Esophagus mucosa (tissue), 1 donor: ENCODE measurements at regions not wholly inside any gene's neighbourhood (a gene's known extent, or its start where the extent isn't known, plus 50 kb on each side); places are given as distances from the start of the nearest gene placed in this dataset.

Source experiments
- ATAC-seq: fragments of 200-7000 bp; cut with Tn5 transposase; one replicate; pipeline ENCODE4 v1.9.1; 2020
- donor health status: DM: yes; HTN: yes; CAD: no.

DNA sequence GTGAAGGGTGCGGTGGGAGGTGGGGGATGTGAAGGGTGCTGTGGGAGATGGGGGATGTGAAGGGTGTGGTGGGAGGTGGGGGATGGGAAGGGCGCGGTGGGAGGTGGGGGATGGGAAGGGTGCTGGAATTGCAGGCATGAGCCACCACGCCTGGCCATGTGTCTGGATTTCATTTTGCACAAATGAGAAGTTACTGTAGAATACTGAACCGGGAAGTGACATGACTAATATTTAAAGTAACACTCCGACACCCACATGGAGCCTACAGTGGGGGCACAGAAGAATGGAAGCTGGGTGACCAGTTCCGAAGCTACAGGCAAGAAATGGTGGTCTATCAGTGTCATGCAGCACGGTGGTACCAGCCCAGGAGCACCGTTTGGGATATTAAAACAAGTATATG lies 69.9 kb upstream of the SPTLC1 start:
- ATAC-seq = no peak

DNA sequence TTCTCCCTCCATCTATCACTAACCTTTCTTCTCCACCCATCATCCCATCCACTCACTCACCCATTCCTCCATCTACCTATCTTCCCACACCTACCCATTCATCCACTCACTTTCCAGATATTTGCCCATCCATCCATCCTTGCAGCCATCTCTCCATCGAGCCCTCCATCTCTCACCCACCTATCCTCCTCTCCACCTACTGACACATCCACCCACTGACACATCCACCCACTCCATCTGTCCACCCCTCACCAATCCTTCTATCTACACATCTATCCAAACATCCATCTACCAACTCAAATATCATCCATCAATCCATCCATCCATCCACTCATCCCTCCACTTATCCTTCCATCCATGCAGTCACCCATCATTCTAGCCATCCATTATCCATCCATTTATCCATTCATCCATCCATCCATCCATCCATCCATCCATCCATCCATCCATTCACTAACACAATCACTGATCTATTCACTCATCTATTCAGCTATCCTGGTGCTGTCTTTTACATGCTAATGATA lies 68.9 kb upstream of the SPTLC1 start:
- ATAC-seq = no peak

DNA sequence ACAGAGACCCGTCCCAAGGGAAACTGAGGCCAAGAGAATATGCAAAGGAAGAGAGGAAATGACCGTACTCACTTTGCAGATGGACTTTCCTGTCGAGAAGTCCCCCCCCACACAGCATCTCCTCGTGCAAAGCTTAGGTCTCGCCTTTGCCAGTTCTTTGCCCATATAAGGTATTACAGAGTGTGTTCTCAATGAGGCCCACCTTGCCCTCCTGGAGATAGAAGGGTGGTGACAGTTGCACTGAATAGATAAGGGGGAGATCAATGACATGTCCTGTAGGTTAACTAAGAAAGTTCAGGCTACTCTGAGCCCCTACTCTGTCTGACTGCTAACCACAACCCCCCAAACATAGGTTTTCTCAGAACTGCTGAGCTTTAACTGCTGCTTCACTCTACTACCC lies 68.2 kb upstream of the SPTLC1 start:
- no peak for ATAC-seq

DNA sequence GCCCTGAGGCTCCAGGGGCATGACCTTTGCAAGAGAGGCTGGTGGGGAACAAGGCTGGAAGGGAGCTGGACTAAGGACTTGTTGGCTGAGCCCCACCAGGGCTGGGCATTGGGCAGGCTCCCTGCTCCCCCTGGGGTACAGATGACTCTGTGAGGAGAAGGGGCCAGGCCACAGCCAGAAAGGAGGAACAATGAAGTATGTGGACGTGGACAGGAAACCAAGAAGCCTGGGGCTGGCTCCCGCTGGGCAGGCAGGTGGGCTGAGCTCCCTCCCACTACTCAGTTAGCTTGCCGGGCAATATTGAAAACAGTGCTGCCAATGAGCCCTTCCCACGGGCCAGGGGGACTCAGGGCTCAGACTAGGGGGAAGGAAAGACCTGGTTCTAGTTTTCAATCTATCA lies 66.1 kb upstream of the SPTLC1 start:
- ATAC-seq = no peak

DNA sequence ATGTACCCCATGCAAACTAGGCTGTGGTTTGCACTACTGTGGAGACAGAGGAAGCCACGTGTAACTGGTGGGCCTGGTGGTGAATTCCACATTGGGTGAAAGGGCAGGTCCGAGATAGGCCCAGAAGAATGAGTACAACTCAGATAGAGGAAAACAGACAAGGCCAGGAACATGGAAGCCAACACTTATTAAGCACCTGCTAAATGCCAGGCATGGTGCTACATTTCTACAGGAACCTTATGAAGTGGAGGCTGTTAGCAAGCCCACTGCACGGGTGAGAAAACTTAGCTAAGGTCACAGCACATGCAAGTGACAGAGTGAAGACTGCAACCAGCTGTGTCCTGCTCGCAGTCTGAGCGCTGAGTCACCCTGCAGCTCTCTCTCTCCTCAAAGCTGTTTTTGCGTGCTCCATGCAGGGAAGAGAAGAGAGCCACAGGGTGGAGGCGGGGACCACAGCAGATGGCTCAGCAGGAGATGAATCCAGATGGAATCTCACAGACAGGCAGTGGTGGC lies 65.5 kb upstream of the SPTLC1 start:
- ATAC-seq = no peak

- no peak for ATAC-seq
Measured at GRCh38 chr9:92180002-92180400, 64.8 kb upstream of the SPTLC1 start.

- no peak for ATAC-seq
Measured at GRCh38 chr9:92179286-92180001, 64.2 kb upstream of the SPTLC1 start.

GRCh38 chr9:92177591-92177990 lies 62.4 kb upstream of the SPTLC1 start:
- no peak for ATAC-seq

GRCh38 chr9:92176800-92177185 lies 61.6 kb upstream of the SPTLC1 start:
- no peak for ATAC-seq

DNA sequence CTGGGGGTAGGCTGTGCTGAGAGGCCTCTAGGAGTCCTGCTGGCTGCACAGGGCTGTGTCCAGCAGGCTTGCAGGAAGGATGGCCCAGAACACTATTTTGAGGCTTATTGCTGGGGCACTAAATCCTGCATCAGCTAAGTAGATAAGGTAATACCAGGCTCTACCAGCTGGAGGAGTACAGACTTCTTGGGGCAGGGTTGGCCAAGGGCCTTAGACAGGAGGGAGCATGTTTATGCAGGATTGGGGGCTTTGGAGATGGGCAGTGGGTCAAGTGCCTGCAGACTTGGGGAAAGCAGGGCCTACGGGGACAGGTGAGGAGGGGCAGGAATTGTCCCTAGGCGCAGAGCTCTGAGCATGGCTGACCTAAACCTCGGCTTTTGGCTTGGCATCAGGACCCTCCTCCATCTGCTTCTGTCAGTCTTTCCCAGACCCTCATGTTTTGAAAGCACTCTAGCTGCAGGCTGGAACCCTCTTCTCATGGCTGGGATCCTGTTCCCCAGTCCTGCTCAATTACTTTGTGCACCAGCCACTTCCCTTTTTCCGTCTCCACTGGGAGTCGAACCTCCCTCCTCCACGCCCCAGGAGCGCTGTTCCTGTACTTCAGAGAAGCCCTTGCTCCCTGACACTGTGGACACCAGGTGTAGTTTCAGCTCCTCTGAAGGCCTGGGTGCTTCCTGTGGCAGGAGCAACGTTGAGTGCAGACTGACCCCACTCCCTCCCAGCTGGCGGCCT lies 61.0 kb upstream of the SPTLC1 start:
- ATAC-seq = no peak

DNA sequence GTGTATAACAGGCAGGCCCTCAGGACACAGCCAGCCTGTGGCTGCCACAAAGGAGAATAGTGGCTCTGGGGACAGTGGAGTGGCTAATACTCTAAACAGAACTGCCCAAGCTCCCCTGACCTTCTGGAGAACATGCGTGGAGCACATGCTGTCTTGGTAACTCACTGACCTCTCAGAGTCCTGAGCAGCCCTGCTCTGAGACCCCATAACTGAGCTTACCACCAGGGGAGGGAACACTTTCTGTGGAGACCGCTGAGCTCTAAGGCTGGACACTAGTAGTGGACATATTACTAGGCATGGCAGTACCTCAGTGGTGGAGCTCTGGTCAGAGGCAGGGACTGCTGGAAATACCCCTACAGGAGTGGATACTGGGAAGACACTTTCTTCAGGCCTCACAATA lies 60.2 kb upstream of the SPTLC1 start:
- no peak for ATAC-seq

DNA sequence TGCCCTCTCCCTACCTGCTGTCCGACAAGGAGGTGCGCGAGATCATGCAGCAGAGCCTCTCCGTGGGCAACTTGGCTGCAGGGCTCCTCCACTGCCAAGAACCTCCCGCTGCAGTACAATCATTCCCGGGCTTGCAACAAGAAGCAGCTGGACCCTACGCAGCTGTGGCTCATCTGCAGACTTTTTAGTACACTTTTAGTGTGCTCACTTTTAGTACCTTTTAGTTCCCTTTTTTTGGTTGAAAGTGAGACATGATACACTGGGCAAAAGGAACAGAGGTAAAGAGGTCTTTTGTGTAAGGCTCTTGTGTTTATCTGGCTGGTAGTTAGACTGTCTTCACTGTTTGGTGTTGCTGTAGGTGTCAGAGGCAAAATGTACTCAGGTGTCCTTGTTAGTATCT lies 58.1 kb upstream of the SPTLC1 start:
- no peak for ATAC-seq

- no peak for ATAC-seq
Measured at GRCh38 chr9:92171822-92172221, 56.6 kb upstream of the SPTLC1 start.

GRCh38 chr9:92171281-92171680 lies 56.1 kb upstream of the SPTLC1 start:
- ATAC-seq = no peak

DNA sequence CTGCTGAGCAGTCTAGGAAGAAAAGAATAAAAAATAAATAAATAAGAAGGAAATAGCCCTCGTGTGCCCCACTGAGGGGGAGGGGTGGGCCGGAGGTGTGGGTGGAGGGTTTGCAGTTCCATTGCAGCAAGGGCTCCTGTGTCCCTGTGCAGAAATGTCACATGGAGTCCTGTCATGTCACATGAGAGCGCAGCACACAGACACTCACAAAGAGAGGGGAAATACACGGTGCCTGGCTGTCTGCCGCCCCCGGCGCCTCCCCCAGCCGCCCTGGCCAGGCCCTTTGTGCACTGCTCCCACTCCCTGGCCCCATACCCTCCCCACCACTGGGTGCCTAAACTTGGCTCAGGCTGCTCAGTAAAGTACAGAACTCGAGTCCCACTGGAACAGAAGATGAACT lies 55.6 kb upstream of the SPTLC1 start:
- ATAC-seq = no peak

GRCh38 chr9:92165484-92165883 lies 50.3 kb upstream of the SPTLC1 start:
- no peak for ATAC-seq
